ENCODE measurements at regions not wholly inside any gene's neighbourhood (a gene's known extent, or its start where the extent isn't known, plus 50 kb on each side); places are given as distances from the start of the nearest gene placed in this dataset.

DNA sequence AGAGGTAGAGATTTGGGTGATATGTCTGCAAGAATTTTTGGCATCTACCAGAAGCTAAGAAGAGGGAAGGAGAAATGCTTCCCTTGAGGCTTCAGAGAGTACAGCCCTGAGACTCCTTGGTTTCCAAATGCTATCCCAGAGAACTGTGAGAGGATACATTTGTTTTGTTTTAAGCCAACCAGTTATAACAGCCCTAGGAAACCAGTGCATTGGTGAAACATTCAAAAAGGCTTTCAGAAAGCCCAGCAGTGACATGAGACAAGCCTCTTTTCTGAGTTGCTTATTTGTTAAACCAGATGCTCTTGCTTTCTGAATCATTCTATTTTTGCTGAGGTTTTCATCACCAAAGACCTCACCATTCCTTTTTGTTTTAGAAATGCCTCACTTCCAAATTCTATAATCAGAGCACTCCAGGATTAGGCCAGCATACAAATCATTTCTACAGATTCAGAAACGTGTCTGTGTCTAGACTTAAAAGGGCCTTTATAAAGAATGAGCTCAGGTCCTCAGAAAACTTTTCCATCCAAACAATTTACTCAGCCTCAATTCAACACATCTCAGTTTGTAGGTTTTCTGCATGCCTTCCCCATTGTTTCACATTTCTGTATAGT is 1617.8 kb upstream of the FLRT2 start:
- H3K27me3 ChIP-seq (ENCODE audit: control insufficient read depth in 2 of 2, insufficient read depth in 2 of 2, low read length in 2 of 2), result no peaks in the 10 kb centered on the region
- intact Hi-C loops (cut with micrococcal nuclease), result no loop called here
- H3K9me3 ChIP-seq (replicated peaks in 1 of 2; ENCODE audit: control insufficient read depth in 1 of 2, insufficient read depth in 1 of 2, low read length in 2 of 2), result peaks cover 0 to 4% of the 10 kb centered on the region in 2 donors
- H3K27me3 Mint-ChIP-seq (ENCODE audit: low read depth in 3 of 3), result no peaks in the 10 kb centered on the region
- H4K20me1 ChIP-seq (ENCODE audit: insufficient read depth, low read length), result no peaks in the 10 kb centered on the region
- WGBS (ENCODE audit: insufficient coverage), result no CpG with 5 or more reads among the region's 1 CpG
- no peak overlapping the region for H3K4me2 ChIP-seq (replicated peaks; ENCODE audit: extremely low read depth, low read length, poor library complexity, severe bottlenecking)
- H3K27ac ChIP-seq (ENCODE audit: low read depth in 1 of 2, low read length in 2 of 2), result no peak overlapping the region
- H3K27ac Mint-ChIP-seq, result no peak overlapping the region
- DNase-seq, result no peak
- no peaks in the 10 kb centered on the region for H3K79me2 ChIP-seq (ENCODE audit: insufficient read depth, low read length)
- no peaks in the 10 kb centered on the region for H3K36me3 ChIP-seq (replicated peaks in 1 of 2; ENCODE audit: control insufficient read depth in 1 of 2, insufficient read depth in 2 of 2, low read length in 2 of 2)
- TF ChIP-seq, protein P1, sequence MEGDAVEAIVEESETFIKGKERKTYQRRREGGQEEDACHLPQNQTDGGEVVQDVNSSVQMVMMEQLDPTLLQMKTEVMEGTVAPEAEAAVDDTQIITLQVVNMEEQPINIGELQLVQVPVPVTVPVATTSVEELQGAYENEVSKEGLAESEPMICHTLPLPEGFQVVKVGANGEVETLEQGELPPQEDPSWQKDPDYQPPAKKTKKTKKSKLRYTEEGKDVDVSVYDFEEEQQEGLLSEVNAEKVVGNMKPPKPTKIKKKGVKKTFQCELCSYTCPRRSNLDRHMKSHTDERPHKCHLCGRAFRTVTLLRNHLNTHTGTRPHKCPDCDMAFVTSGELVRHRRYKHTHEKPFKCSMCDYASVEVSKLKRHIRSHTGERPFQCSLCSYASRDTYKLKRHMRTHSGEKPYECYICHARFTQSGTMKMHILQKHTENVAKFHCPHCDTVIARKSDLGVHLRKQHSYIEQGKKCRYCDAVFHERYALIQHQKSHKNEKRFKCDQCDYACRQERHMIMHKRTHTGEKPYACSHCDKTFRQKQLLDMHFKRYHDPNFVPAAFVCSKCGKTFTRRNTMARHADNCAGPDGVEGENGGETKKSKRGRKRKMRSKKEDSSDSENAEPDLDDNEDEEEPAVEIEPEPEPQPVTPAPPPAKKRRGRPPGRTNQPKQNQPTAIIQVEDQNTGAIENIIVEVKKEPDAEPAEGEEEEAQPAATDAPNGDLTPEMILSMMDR (IDR thresholded peaks at IDR 0.05), result no peak
- H3K4me3 ChIP-seq (replicated peaks in 1 of 3; ENCODE audit: low read depth in 2 of 3, low read length in 3 of 3), result no peak overlapping the region
- H3K9me3 Mint-ChIP-seq, result peaks cover 0 to 9% (median 5%) of the 10 kb centered on the region in 7 donors
- H2AFZ ChIP-seq (ENCODE audit: insufficient read depth, low read depth, low read length, poor library complexity, severe bottlenecking), result no peak overlapping the region
- no peaks in the 10 kb centered on the region for H3K4me1 Mint-ChIP-seq
- H3K9ac ChIP-seq (ENCODE audit: insufficient read depth, low read length, poor library complexity, severe bottlenecking), result no peak overlapping the region
- no peaks in the 10 kb centered on the region for H3K4me1 ChIP-seq (ENCODE audit: control insufficient read depth in 1 of 2, insufficient read depth in 2 of 2, low read length in 2 of 2)
- no peaks in the 10 kb centered on the region for H3K36me3 Mint-ChIP-seq
- no peak overlapping the region for H3K4me3 Mint-ChIP-seq

DNA sequence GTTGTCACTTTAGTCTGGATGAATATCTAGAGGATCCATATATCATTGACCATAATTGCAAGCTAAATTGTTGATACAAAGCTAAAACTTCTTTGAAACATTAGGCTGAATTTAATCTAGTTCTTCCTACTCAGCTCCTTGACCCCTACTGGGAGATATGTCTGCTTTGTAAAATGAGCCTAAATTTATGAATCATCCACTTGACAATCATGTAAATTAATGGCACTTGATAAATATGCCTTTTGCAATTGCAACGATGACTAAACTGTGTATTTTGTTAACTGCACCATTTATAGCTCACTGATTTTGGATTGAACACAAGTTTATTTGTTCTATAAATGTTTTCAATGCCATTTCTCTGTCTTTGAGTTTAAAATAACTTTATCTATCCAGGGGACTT is 1616.5 kb upstream of the FLRT2 start:
- Histone ChIP-seq H3K4me3 (replicated peaks in 1 of 3; ENCODE audit: low read depth in 2 of 3, low read length in 3 of 3) (no peak overlapping the region), H3K9ac (ENCODE audit: insufficient read depth, low read length, poor library complexity, severe bottlenecking) (no peak overlapping the region), H2AFZ (ENCODE audit: insufficient read depth, low read depth, low read length, poor library complexity, severe bottlenecking) (no peak overlapping the region), H3K27me3 (ENCODE audit: control insufficient read depth in 2 of 2, insufficient read depth in 2 of 2, low read length in 2 of 2) (no peaks in the 10 kb centered on the region), H3K4me1 (ENCODE audit: control insufficient read depth in 1 of 2, insufficient read depth in 2 of 2, low read length in 2 of 2) (no peaks in the 10 kb centered on the region), H3K36me3 (replicated peaks in 1 of 2; ENCODE audit: control insufficient read depth in 1 of 2, insufficient read depth in 2 of 2, low read length in 2 of 2) (no peaks in the 10 kb centered on the region), H3K27ac (ENCODE audit: low read depth in 1 of 2, low read length in 2 of 2) (no peak overlapping the region), H3K4me2 (replicated peaks; ENCODE audit: extremely low read depth, low read length, poor library complexity, severe bottlenecking) (no peak overlapping the region), H3K9me3 (replicated peaks in 1 of 2; ENCODE audit: control insufficient read depth in 1 of 2, insufficient read depth in 1 of 2, low read length in 2 of 2) (peaks cover 0 to 2% of the 10 kb centered on the region in 2 donors), H4K20me1 (ENCODE audit: insufficient read depth, low read length) (no peaks in the 10 kb centered on the region), H3K79me2 (ENCODE audit: insufficient read depth, low read length) (no peaks in the 10 kb centered on the region)
- WGBS (ENCODE audit: insufficient coverage), result no CpG with 5 or more reads among the region's 1 CpG
- Mint-ChIP-seq H3K4me1 (no peaks in the 10 kb centered on the region), H3K9me3 (peaks cover 0 to 9% (median 5%) of the 10 kb centered on the region in 7 donors), H3K4me3 (no peak overlapping the region), H3K36me3 (no peaks in the 10 kb centered on the region), H3K27me3 (ENCODE audit: low read depth in 3 of 3) (no peaks in the 10 kb centered on the region), H3K27ac (no peak overlapping the region)
- intact Hi-C loops (cut with micrococcal nuclease), result no loop called here
- DNase-seq, result no peak
- TF ChIP-seq, protein P1 (IDR thresholded peaks at IDR 0.05), result no peak

Data from CD14-positive monocyte (primary cell).